HCEC 1CT (cell line): ENCODE measurements at regions not wholly inside any gene's neighbourhood (a gene's known extent, or its start where the extent isn't known, plus 50 kb on each side); places are given as distances from the start of the nearest gene placed in this dataset.
A peak's percentile ranks its signal among the peaks of the same experiment; 100 is the strongest.
"Not testable (repeated sequence)": the region's sequence is repeated elsewhere in the genome, so short reads cannot be mapped to it uniquely, and the experiment has no call there.

Experiments
- DNase-seq: peaks from one replicate; pipeline ENCODE4 v3.0.0-alpha.2; 2017

DNA sequence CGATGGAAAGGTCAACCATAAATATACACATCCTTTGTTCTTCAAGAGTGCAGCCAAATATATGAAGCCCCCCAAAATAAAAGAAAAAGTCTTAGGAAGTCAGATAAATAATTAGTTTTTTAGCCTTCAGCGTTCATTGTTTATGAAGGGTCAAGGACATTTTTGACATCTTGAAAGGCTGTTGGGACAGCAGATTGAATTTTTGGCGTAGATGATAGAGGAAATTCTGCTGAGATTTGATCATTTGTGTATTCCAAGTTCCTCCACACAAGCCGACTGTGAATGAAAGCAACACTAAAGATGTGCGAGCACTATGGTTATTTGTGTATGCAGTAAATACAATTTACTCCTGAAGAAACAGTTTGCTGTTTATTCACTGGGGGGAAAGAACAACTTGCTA lies 177.8 kb upstream of the PARD3B start:
- no peak for DNase-seq

DNA sequence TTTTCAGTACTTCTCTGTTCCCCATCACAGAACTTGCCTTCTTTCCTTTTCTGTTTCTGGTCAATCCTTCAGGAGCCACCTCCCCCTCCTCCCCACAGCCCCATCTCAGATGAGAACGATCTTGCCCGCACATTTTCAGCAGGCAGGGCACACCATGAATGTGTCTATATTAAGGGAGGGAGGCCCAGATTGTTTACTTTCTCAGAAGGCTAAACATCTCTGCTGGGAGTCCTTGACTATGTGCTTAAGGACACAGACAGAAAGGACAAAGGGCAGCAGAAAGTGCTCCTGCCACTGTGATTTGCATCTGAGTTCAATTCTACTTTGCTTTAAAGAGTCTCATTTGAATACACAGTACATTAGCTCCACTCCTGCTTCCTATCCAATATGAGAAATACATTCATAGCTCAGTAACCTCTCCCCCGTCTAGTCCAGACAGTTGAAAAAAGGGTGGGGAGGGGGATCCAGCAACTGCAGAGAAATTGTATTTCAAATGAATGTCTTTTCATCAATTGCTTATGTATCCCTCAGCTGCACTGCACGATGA lies 175.0 kb upstream of the PARD3B start:
- DNase-seq: no peak

DNA sequence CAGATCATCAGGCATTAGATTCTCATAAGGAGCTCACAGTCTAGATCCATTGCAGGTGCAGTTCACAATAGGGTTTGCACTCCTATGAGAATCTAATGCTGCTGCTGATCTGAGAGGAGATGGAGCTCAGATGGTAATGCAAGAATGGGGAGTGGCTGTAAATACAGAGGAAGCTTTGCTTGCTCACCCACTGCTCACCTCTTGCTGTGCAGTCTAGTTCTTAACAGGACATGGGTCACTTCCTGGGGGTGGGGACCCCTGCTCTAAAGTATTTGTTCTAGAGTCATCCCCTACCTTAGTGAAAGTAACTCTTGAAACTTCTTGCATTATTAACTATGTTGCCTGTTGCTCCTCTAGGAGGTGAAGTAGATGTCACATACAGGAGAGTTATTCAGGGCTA lies 171.3 kb upstream of the PARD3B start:
- DNase-seq: no peak

DNA sequence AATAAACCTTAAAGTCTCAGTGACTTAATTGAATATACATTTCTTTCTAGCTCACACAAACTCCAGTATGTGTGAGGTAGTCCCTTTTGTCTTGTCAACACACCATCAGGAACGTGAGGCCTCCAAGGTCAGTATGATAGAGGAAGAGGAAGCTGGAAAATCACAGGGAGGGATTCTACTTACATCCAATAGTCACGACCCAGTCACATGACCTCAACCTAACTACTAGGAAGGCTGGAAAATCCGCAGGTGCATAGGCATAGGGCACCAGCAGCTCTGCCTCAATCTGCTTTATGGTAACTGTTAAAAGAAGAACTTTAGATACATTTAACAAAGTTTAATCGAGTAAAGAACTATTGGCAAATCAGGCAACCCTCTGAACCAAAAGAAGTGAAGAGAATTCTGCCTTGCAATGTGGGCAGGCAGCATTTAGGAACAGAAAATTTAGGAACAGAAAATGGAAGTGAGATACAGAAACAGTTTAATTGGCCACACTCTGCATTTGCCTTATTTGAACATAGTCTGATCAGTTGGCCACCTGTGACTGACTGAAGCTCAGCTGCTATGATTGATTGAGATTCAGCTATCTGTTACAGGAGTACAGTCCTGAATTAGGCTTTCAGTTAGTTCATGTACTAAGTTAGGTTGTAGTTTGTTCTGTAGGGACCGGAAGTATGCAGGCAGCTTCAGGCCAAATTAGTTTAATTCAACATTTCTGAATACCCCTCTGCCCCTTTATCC lies 165.0 kb upstream of the PARD3B start:
- DNase-seq: no peak

DNA sequence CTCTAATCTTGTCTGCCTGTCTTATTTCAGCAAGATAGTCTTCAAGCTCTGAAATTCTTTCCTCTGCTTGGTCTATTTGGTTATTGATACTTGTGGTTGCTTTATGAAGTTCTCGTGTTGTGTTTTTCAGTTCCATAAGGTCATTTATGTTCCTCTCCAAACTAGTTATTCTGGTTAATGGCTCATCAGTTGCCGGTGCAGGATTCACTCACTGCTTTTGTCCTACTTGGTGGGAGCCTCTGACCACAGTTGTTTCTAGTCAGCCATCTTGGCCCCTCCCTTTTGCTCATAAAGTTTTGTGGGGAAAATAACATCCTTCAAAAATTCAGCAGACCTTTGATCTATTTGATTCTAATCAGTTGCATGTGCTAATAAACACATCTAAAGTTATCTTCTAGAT lies 158.6 kb upstream of the PARD3B start:
- no peak for DNase-seq

DNA sequence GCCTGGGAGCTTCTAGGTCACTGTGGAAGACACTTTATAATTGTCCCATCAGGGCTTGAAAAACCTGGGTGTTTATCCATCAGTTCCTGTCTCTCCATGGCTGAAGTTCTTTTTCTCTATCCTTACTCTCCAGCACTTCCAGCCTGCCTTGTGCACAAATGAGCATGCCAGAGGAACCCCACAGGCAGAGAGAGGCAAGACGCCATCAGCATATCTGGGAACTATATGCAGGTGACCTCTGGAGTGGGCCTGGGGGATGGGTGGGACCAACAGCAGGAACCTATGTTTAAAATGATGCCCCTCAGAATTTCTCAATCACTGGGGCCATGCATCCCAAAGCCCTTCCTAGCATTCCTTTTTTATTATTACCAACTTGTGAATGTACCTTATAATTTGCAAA lies 156.2 kb upstream of the PARD3B start:
- DNase-seq: no peak

DNA sequence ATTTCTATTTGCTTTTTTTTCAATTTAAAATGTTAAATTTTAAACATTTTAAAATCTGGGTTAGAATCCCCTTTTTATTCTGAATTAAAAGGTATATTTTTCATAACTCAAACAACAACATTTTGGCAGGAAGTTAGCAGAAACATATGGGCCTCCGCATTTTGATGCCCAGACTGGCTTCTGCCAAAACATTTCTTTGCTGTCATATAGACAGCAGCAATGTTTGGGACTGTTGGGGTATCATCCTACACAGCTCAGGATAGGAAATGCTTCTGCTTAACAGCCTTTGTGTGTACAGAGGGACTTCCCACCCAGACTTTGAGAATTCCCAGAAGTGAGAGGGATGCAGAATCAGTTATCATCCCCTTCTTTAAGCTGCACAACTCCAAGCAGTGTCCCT lies 155.4 kb upstream of the PARD3B start:
- no peak for DNase-seq

DNA sequence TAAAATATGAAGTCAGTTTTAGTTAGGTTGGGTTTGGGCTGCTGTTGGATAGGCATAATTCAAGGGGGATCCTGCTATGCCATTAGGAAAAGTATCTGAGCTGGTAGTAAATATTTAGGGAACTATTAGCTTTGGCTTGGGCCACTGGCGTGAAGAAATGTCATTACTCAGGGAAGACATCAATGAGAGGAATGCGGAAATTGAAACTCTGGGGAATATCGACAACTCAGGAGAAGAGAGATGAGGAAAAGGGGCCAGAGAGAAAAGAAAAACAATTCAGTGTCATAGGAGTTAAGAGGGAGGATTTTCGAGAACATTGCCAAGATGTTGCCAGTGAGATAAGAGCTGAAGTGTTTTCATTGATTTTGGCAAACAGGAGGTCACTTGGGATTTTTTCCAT lies 149.7 kb upstream of the PARD3B start:
- no peak for DNase-seq

DNA sequence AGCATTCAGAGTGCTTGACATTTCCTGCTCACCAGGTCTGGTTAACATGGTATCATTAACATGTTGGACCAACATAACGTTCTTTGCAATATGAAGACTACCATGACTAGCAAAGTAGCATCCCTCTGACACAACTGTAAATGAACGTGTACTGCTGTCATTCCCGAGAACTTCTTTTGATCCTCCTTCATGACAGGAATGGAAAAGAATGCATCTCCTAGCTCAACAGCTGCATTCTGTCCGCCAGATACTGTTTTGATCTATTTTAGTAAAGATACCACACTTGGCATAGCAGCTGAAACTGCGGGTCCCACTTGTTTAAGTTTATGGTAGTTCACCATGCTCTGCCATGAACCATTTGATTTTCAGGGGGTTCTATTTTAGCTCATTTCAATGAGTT lies 144.2 kb upstream of the PARD3B start:
- DNase-seq: no peak

DNA sequence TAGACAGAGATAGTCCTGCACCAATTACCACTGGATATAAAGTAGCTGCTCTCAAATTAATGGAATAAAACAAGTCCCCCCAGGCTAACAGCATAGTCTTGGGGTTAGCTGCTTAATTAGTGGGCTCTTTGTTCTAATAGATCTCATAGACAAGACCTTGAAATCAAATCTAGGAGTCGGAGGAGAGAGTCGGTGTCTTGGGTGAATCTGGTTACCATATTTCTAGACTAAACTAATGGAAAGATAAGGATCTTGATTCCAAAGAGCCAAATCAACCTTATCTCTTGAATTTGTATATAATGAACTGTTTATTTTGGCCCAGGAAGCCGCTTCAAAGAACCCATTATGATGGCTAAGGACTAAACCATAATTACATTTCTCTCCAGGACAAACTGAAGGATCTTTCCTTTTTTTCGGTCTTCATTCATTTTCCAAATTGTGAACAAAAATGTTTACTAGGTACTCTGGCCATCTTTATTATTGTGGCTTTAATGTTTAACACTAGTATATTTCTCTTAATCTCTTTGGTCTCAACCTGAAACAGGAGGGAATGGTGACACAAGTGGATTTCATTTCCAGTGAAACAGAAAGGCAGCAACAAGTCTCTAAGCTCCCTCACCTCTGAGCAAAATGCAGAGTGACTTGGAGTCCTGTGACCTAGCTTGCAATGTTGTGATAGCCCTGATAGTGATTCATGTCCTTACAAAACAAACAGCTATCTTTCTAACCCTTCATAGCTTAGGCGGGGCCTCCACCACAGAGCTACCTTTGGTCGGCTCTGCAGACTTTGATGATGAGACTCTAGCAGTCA lies 137.9 kb upstream of the PARD3B start:
- DNase-seq: no peak

DNA sequence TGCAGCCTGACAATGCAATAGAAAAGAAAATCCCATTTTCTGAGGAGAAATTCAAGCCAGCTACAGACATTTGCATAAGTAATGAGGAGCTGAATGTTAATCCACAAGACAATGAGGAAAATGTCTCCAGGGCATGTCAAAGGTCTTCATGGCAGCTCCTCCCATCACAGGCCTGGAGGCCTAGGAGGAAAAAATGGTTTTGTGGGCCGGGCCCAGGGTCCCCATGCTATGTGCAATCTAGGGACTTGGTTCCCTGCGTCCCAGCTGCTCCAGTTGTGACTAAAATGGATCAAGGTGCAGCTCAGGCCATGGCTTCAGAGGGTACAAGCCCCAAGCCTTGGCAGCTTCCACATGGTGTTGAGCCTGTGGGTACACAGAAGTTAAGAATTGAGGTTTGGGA lies 132.5 kb upstream of the PARD3B start:
- DNase-seq: not testable (repeated sequence)

DNA sequence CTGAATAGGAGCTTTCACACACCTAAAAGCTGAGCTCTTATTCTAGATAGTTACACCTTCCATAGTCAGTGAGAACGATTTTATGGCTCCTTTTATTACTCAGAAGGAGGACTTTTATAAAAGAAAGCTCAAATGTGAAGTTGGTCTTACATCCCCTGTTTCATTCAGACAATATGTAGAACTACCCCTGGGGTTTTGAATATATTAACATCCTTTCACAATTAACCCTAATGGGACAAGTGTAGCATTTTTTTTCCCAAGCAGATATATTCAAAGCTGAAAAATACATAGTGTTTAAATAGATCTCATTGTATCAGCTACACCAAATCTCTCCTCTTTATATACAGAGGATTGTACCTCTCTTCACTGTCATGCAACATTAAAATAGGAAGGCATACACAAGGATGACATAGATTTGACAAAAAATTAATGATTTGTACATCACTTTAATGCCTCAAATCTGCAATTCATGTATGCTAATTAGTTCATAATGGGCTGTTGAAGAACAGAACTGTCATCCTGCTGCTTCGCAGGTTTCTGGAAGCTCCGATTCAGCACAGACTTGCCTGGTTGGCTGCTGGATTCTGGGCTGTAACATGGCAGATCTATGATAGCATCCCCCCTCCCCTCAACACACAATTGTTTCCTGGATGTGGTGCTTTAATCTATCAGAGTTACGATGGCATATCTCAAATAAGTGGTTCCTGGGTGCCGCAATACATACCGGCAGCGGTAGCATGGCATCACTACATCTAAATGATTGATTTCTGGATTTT lies 129.7 kb upstream of the PARD3B start:
- DNase-seq: no peak

DNA sequence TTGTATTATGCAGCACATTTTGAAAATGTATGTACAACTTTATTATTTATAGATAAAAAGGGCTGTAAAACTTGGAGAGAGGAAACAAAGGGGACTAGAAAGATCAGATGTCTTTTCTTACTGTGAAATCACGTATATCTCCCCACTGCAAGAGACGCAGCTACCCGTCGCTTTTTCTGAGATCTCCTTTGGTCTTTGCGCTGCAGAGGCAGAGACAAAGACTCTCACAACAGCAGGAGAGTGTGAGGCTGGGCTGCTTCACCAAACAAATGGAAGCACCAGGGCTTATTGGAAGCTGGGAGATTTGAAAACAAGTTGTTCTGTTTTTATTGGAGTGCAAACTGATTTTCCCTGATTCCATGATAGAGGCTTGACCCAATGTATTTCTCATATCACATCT lies 129.0 kb upstream of the PARD3B start:
- DNase-seq: no peak

DNA sequence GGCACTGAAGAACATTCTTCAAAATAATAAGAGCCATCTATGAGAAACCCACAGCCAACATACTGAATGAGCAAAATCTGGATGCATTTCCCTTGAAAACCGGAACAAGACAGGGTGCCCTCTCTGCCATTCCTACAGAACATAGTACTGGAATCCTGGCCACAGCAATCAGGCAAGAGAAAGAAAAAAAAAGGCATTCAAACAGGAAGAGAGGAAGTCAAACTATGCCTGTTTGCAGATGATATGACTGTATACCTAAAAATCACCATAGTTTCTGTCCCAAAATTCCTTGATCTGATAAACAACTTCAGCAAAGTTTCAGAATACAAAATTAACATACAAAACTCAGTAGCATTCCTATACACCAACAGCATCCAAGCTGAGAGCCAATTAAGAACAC lies 119.5 kb upstream of the PARD3B start:
- no peak for DNase-seq

DNA sequence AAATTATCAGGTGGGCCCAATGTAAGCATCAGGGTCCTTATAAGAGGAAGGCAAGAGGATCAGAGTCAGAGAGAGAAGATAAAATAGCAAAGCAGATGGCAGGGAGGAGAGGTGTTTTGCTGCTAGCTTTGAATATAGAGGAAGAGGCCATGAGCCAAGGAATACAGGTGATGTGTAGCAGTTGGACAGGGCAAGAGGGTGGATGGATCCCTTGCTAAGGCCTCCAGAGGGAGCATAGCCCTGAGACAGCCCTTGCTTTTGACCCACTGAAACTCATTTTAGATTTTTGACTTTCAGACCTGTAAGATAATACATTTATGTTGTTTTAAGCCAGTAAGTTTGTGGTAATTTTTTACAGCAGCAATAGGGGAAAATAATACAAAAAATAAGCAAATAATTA lies 116.6 kb upstream of the PARD3B start:
- DNase-seq: no peak

DNA sequence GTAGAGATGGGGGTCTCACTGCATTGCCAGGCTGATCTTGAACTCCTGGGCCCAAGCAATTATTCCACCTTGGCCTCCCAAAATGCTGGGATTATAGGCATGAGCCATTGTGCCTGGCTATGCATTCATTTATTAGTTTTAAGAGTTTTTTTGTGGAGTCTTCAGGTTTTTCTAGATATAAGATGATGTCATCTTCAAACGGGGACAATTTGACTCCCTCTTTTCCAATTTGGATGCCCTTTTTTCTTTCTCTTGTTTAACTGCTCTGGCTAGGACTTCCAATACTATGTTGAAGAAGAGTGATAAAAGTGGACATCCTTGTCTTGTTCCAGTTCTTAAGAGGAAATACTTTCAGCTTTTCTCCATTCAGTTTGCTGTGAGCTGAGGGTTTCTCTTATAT lies 113.7 kb upstream of the PARD3B start:
- no peak for DNase-seq

DNA sequence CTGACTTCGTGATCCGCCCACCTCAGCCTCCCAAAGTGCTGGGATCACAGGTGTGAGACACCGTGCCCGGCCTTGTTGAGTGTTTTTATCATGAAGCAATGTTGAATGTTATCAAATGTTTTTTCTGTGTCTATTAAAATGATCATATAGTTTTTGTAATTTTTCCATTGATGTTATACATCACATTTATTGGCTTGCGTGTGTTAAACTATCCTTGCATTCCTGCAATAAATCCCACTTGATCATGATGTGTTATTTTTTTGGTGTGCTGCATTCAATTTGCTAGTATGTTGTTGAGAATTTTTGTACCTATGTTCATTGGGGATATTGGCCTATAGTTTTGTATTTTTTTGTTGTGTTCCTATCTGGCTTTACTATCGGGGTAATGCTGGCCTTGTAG lies 113.1 kb upstream of the PARD3B start:
- DNase-seq: no peak

DNA sequence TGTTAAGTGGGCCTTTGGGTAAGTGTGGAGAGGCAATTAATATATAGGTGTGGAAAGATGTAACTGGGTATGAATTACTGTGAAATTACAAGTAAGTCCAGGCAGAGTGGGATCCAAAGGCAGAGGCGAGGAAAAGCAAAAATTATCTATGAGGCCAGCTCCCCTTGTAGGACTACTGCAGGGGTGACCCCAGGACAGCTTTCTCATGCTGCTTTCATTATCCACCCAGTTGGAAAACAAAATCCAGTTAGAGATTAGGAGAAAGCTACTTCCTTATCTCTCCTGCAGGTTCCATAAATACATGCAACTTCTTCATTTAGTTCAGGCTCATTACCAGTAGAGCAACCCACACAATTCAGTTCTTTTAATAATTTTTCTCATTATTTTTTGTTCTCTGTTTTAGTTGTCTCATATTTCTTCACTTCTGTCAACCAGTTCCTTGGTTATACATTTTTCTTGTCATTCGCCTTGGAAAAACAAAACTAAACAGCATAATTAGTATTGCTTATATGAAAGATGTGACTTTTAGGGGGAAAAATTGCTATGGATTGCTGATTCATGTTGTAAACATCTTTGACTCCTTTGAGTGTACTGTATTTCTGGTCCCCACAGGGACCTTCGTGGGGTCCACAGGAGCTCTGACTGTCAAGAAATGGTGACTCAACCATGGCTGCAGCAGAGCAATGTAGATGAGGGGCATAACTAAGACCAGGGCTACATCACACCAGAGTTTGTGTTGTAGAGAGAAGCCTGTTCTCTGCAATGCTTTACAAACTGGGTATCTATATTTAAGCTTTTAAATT lies 110.4 kb upstream of the PARD3B start:
- DNase-seq: no peak

DNA sequence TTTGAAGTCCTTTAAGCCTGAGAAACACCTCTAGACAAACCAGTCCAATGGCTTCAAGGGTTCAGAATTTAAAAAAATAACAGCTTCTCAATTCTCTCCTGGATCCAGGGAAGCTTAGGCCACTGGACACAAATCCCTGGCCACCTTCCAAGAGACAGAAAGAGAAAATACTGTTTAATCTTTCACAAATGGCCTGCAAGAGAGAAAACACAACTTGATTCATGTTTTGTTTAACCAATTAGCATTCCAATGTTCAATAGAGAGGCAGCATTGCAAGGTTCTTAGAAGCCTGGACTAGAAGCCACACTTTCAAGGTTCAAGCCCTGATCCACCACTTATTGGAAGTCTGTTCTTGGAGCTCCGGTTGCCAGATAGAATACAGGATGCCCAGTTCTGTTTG lies 109.0 kb upstream of the PARD3B start:
- DNase-seq: peak; percentile 3

DNA sequence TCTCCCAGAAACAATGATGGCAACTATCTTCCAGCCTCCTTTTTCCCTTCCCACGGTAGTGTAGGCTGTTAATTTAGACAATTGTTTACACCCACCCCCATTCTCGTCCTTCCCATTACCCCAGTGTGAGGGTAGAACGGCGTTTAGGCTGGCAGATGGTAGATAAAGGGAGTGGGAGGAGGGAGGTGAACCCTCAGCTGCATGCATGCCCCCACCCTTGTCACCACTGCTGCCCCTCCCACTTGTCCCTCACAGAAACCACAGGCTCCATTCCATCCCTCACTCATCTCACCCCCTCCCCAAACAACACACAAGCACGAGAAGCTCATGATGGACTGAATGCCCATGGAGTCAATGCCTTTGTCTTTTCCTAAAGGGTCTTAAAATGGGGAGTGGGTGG lies 107.9 kb upstream of the PARD3B start:
- no peak for DNase-seq

DNA sequence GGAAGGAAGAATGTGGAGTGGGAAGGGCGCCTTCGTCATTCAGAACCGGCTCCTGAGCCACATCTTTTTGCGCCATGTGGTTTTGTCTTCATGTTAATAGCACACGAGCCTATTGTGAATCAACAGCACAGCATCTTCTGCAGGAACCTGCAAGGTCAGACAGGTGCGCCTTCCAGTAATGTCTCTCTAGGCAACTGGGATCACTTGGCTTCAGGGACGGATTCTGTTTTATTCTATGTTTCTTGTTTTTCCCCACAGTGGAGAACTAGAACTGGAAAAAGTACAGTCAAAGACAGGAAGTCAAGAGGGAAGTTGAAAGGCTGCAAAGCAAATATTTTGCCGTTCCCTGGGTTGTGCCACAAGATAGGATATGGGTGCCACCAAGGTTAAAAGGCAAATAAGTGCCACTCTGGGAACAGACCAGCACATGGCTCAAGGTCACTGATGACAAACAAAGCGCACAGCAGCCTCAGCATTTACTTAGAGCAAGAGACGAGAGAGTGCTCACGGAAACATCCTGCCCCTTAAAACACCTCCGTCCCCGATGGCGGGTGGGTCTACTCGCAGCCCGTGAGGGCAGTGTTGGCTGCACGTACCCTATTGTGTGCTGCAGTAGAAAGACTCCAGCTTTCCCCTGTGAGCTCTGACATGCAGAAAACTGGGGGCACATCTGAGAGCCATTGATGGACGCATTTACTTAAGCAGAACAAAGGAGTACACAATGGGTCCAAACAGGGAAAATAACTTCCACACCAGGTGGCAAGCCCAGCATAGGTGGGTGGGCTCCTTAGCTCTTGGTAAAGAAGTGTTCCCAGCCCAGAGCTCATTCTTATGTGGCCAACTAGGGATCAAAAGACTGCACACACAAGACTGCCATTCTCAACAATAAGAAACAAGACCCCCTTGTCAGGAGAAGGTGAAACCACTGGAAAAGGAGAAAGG lies 107.2 kb upstream of the PARD3B start:
- DNase-seq: no peak

DNA sequence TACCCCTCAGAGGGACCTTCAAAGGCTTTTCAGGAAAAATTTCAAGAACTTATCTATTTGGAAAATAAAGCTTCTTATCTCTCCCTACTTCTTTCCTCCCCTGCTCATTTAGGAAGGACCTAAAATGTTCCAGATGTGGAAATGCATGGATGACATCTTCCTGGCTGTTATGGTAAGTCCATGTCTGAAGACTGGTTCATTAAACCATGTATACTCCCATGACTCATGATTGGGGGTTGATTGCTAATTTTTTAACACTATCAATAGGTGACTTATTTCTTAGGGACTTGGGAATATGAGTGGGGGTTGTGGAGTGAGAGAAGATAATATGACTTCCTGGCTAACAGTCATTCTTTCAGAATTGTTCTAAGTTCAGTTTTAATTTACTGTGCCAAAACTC lies 104.0 kb upstream of the PARD3B start:
- DNase-seq: no peak
